ENCODE measurements at regions not wholly inside any gene's neighbourhood (a gene's known extent, or its start where the extent isn't known, plus 50 kb on each side); places are given as distances from the start of the nearest gene placed in this dataset.

- TF ChIP-seq SUZ12 (IDR thresholded peaks at IDR 0.05; ENCODE audit: extremely low read depth, insufficient read depth, insufficient read length) (no peak), YY1 (IDR thresholded peaks at IDR 0.05; ENCODE audit: insufficient read depth, insufficient read length) (no peak), ZNF274 (IDR thresholded peaks at IDR 0.05; ENCODE audit: low read depth, low read length) (no peak)
These were observed 413.1 kb upstream of the VSTM2A start for GRCh38 chr7:54129035-54129434.

Measured in NT2/D1 (cell line).